ENCODE measurements at regions not wholly inside any gene's neighbourhood (a gene's known extent, or its start where the extent isn't known, plus 50 kb on each side); places are given as distances from the start of the nearest gene placed in this dataset.
"Not testable (repeated sequence)": the region's sequence is repeated elsewhere in the genome, so short reads cannot be mapped to it uniquely, and the experiment has no call there.

DNA sequence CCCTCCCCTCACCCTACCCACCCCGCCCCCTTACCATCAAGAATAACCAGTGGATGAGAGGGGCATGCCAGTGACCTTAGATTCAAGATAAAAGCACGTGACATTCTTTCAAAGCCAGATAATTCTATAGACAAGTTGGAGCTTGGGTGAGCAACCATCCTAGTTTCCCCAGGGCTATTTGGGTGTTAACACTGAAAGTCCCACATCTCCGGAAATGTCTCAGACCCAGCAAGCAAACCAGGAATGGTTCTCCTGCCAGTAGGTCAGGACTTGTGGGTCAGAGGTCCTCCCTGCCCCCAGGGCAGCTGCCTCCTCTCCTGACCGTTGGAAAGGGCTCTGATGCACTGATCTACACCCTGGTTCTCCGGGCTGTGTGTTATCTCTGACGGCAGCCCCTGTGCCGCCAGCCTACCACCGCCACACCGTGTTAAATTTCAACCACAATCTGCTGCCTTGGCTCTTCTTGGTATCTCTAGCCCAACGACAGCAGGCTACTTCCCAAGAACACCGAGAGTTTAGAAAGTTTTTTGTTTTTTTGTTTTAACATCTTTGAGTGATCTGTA lies 287.0 kb downstream of the BCL2L11 start:
- H3K4me3 ChIP-seq; H3K27ac ChIP-seq; H3K9me3 ChIP-seq; intact Hi-C loops (cut with DNase I; ENCODE audit: low total_unique reads); DNase-seq; H3K4me1 ChIP-seq; H3K36me3 ChIP-seq (ENCODE audit: low read depth, missing control alignments); H3K27me3 ChIP-seq: not testable (repeated sequence)
- WGBS, 2 donors: no CpG with 5 or more reads among the region's 11 CpGs

DNA sequence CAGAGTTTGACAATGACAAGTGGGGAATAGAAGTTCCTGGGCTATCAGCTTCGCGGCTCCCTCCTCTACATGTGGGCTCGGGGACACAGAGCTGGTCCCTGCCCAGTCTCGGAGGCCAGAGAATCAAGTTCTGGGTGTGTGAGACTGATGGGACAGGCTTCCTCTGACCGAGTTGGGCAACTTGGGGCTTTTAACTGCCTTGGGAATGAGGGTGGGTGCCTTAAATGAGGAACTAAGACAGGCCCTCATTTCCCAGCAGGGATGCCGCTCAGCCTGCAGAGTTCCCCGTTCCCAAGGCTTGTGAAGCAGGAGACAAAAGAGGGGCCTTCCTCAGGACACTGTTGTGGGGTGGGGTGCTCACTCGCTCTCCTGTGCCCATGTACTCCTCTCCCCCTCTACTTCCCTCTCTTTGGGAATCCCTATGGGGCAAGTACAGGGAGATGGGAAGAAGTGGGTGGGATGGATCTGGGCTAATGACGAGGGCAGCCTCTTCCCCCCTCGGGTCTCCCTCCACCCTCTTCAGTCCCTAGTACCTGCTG lies 290.2 kb downstream of the BCL2L11 start:
- intact Hi-C loops (cut with DNase I; ENCODE audit: low total_unique reads); H3K36me3 ChIP-seq (ENCODE audit: low read depth, missing control alignments); H3K27me3 ChIP-seq; H3K4me1 ChIP-seq; H3K4me3 ChIP-seq; H3K9me3 ChIP-seq; H3K27ac ChIP-seq; DNase-seq: not testable (repeated sequence)
- 97% methylated on average over 5 of the region's 10 CpGs; no CpG with 5 or more reads in 1 of the 2 donors for WGBS, 2 donors

DNA sequence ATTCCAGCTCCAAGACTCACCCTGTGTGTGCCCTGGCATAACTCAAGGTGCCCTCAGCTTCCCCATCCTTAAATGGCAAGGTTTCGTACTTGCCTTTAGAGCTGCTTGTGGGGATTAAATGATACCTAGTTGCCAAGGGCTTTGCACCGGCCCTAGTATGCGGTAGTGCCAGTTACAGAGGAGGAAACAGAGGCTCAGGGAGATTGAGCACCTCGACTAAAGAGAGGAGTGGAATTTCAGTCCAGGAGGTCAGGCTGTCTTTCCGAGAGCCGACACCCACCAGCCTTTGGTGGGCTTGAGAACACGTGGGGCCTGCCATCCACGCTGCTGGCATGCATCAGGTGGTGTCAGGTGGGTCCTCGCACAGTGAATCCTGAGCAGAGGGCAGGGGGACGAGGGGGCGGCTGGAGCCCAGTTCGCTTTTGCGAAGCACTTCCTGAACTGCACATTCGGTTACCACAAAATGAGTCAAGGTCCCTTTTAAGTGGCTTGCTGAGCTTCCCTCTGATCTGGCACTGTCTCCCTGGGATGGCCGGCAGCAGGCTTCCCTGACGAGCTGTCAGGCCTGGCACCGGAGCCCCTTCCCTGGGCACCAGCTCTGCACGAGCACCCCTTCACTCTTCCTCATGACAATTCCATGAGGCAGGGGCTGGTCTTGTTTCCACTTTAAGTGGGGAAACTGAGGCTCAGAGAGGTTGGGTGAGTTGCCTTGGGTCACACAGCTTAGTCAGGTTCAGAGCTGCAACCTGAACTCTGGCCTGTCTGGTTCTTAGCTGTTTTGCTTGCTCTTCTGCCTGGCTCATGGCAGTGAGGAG lies 291.4 kb downstream of the BCL2L11 start:
- H3K27ac ChIP-seq: not testable (repeated sequence)
- 83% methylated on average over 7 of the region's 18 CpGs; no CpG with 5 or more reads in 1 of the 2 donors for WGBS, 2 donors

DNA sequence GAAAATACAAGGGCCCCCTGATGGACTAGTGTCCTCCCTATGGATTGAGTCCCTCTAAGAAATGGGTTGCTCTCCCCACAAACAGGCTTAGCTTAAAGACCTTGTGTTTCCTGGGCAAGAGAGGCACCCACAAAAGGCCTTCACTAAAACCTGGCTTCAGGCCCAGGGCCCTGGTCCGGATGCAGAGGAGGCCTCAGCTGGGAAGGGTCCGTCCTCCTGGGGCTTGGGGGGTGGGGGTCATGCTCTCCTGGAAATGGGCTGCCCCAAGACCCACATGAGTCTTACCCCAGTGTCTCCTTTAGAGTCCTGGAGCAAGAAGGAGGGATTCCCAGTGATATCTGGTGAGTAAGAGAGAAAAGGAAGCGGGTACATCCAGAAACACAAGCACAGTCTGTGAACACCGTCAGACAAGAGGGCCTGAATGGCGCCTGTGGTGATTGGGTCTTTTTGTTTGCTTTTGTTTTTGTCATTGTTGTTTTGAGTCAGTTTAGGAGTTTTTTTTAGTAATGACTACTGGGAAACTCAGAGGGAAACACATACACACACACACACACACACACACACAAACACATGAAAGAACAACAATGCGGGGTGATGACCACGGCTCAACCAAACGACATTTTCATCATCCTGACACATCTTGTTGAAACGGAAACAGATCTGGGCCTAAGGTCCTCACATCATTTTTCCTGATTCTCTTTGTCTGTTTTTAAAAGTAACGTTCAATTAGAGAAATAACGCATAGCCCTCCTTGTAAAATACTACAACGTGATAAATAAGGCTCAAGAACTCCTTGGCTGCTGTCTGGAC lies 292.3 kb downstream of the BCL2L11 start:
- H3K4me3 ChIP-seq; H3K4me1 ChIP-seq; H3K27me3 ChIP-seq; H3K36me3 ChIP-seq (ENCODE audit: low read depth, missing control alignments); DNase-seq; H3K9me3 ChIP-seq; intact Hi-C loops (cut with DNase I; ENCODE audit: low total_unique reads); H3K27ac ChIP-seq: not testable (repeated sequence)
- WGBS, 2 donors: 85 to 92% methylated on average over 12 of the region's 12 CpGs

More for the DNA sequence above, 291.4 kb downstream of the BCL2L11 start:
- intact Hi-C loops (cut with DNase I; ENCODE audit: low total_unique reads); H3K4me1 ChIP-seq; DNase-seq; H3K27me3 ChIP-seq; H3K36me3 ChIP-seq (ENCODE audit: low read depth, missing control alignments); H3K9me3 ChIP-seq; H3K4me3 ChIP-seq: not testable (repeated sequence)

DNA sequence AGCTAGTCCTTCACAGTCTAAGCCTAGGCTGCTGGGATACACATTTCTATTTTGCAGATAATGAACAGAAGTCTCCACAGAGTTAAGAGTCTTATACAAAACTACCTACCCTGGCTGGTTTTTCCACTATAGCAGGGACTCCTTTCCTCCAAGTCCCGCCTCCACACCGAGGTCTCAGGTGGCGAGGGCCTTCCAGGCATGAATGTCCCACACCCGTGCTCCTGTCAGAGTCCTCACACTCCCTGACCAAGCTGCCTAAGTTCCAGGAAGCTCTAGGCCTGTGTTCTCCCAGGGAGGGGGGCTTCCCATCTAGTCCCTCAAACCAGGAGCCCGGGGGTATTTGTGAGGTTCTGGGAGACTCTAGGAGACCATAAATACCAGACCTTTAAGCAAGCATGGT lies 293.2 kb downstream of the BCL2L11 start:
- intact Hi-C loops (cut with DNase I; ENCODE audit: low total_unique reads); DNase-seq: not testable (repeated sequence)

GRCh38 chr2:111415765-111416743 lies 295.3 kb downstream of the BCL2L11 start:
- H3K27ac ChIP-seq; intact Hi-C loops (cut with DNase I; ENCODE audit: low total_unique reads); H3K9me3 ChIP-seq; H3K27me3 ChIP-seq; DNase-seq; H3K36me3 ChIP-seq (ENCODE audit: low read depth, missing control alignments); H3K4me1 ChIP-seq; H3K4me3 ChIP-seq: not testable (repeated sequence)
- 70 to 75% methylated on average over 12 to 21 of the region's 24 CpGs for WGBS, 2 donors

More for the DNA sequence above, 293.2 kb downstream of the BCL2L11 start:
- H3K4me3 ChIP-seq; H3K27ac ChIP-seq; H3K27me3 ChIP-seq; H3K36me3 ChIP-seq (ENCODE audit: low read depth, missing control alignments); H3K4me1 ChIP-seq; H3K9me3 ChIP-seq: not testable (repeated sequence)
- 90% methylated on average over 4 to 5 of the region's 5 CpGs for WGBS, 2 donors

DNA sequence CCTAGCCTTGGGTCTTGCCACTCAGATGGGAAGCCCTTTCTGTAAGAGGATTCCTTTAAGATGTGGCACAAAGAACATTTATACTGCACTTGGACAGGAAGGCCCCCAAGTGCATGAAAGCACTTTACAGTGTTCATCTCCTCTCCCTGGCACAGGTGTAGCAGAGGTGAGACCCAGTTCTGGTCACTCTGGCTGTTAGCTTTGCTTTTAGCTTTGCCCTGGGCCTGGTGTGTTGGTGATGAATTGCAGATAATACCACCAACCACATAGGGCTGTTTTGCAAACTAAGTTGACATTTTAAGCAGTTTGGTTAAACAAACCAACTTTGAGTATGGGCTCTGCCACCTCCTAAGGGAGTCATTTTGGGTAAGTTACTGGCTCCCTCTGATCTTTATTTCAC lies 296.3 kb downstream of the BCL2L11 start:
- H3K27ac ChIP-seq; H3K9me3 ChIP-seq; H3K36me3 ChIP-seq (ENCODE audit: low read depth, missing control alignments); H3K4me1 ChIP-seq; H3K27me3 ChIP-seq; DNase-seq; intact Hi-C loops (cut with DNase I; ENCODE audit: low total_unique reads); H3K4me3 ChIP-seq: not testable (repeated sequence)

GRCh38 chr2:111418091-111418875 lies 297.6 kb downstream of the BCL2L11 start:
- H3K36me3 ChIP-seq (ENCODE audit: low read depth, missing control alignments); DNase-seq; H3K9me3 ChIP-seq; H3K4me3 ChIP-seq; H3K27ac ChIP-seq; H3K27me3 ChIP-seq; intact Hi-C loops (cut with DNase I; ENCODE audit: low total_unique reads); H3K4me1 ChIP-seq: not testable (repeated sequence)
- 65 to 81% methylated on average over 3 to 4 of the region's 6 CpGs for WGBS, 2 donors

GRCh38 chr2:111420074-111420473 lies 299.4 kb downstream of the BCL2L11 start:
- DNase-seq; intact Hi-C loops (cut with DNase I; ENCODE audit: low total_unique reads); H3K4me3 ChIP-seq; H3K27me3 ChIP-seq; H3K9me3 ChIP-seq; H3K27ac ChIP-seq; H3K36me3 ChIP-seq (ENCODE audit: low read depth, missing control alignments); H3K4me1 ChIP-seq: not testable (repeated sequence)
- 95 to 96% methylated on average over 4 of the region's 6 CpGs for WGBS, 2 donors

DNA sequence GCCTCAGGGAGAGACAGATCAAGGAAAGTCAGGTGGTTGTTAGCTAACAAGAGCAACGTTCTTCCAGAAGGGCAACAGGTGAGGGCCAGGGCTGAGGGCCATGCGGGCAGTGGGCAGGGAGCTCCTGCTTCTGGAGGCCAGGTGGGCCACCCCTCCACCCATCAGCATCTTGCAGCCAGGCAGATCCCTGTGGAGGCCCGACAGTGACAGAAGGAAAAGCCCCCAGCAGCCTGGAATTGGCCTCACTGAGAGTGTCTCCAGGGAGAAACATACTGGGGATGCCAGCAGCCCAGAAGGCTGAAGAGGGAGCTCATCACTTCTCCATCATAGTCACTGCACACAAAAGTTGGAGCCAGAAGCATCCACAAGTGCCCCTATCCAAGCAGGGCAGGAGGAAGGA lies 300.1 kb downstream of the BCL2L11 start:
- WGBS, 2 donors: 71 to 82% methylated on average over 2 to 3 of the region's 3 CpGs
- H3K27ac ChIP-seq; H3K4me1 ChIP-seq; DNase-seq; H3K4me3 ChIP-seq; H3K36me3 ChIP-seq (ENCODE audit: low read depth, missing control alignments); H3K9me3 ChIP-seq; H3K27me3 ChIP-seq; intact Hi-C loops (cut with DNase I; ENCODE audit: low total_unique reads): not testable (repeated sequence)
